Duodenal mucosa (tissue), 2 donors: ENCODE measurements at regions not wholly inside any gene's neighbourhood (a gene's known extent, or its start where the extent isn't known, plus 50 kb on each side); places are given as distances from the start of the nearest gene placed in this dataset.

Experiments
- H3K27ac ChIP-seq: one replicate; pipeline ENCODE4 v1.7.0; 2013; ENCODE audit warnings: low read depth, low read length
- H3K27me3 ChIP-seq, 2 donors: one replicate each; pipeline ENCODE4 v1.7.0; 2013; ENCODE audit warnings: low read length in 2 of 2, control low read depth in 1 of 2; ENCODE audit not compliant: insufficient read depth in 2 of 2, control insufficient read depth in 1 of 2
- H3K36me3 ChIP-seq, 2 donors: one replicate each; pipeline ENCODE4 v1.7.0; 2013; ENCODE audit warnings: low read length in 2 of 2, control low read depth in 1 of 2; ENCODE audit not compliant: insufficient read depth in 2 of 2, control insufficient read depth in 1 of 2
- H3K4me1 ChIP-seq, 2 donors: one replicate each; pipeline ENCODE4 v1.7.0; 2013; ENCODE audit warnings: low read length in 2 of 2, control low read depth in 1 of 2; ENCODE audit not compliant: insufficient read depth in 2 of 2, control insufficient read depth in 1 of 2
- H3K4me3 ChIP-seq, 2 donors: one replicate each; pipeline ENCODE4 v1.7.0; 2013; ENCODE audit warnings: low read length in 2 of 2, low read depth in 1 of 2
- H3K9ac ChIP-seq, 2 donors: one replicate each; pipeline ENCODE4 v1.7.0; 2013; ENCODE audit warnings: low read length in 2 of 2, low read depth in 1 of 2
- H3K9me3 ChIP-seq, 2 donors: one replicate each; pipeline ENCODE4 v1.7.0; 2013; ENCODE audit warnings: low read length in 2 of 2, control low read depth in 1 of 2; ENCODE audit not compliant: control insufficient read depth in 1 of 2

- Histone ChIP-seq H3K9me3 (no peaks in the 10 kb centered on the region), H3K4me1 (peaks cover 0 to 6% of the 10 kb centered on the region in 2 donors), H3K27ac (no peak overlapping the region), H3K9ac (no peak overlapping the region), H3K36me3 (no peaks in the 10 kb centered on the region), H3K27me3 (no peaks in the 10 kb centered on the region), H3K4me3 (no peak overlapping the region)
These were observed 64.0 kb upstream of the SPATA31C2 start for GRCh38 chr9:88202321-88202720.

- H3K27me3 ChIP-seq = no peaks in the 10 kb centered on the region
- H3K4me1 ChIP-seq = peaks cover 6 to 13% of the 10 kb centered on the region in 2 donors
- no peak overlapping the region for H3K9ac ChIP-seq
- H3K27ac ChIP-seq = peak overlapping the region; percentile 16
- peak overlapping the region in 1 of 2 donors; percentile 67 for H3K4me3 ChIP-seq
- no peaks in the 10 kb centered on the region for H3K9me3 ChIP-seq
- H3K36me3 ChIP-seq = no peaks in the 10 kb centered on the region
These were observed 60.1 kb upstream of the SPATA31C2 start for GRCh38 chr9:88198341-88198807.

GRCh38 chr9:88197781-88198340, 59.6 kb upstream of the SPATA31C2 start:
- Histone ChIP-seq H3K9ac (no peak overlapping the region), H3K4me3 (peak overlapping the region in 1 of 2 donors; percentile 67), H3K27ac (no peak overlapping the region), H3K4me1 (peaks cover 6 to 13% of the 10 kb centered on the region in 2 donors), H3K27me3 (no peaks in the 10 kb centered on the region), H3K9me3 (no peaks in the 10 kb centered on the region), H3K36me3 (no peaks in the 10 kb centered on the region)

- H3K27ac ChIP-seq = no peak overlapping the region
These were observed 58.7 kb upstream of the SPATA31C2 start for GRCh38 chr9:88197016-88197415.

GRCh38 chr9:88196142-88196790, 58.0 kb upstream of the SPATA31C2 start:
- Histone ChIP-seq H3K27ac (no peak overlapping the region), H3K36me3 (no peaks in the 10 kb centered on the region), H3K27me3 (no peaks in the 10 kb centered on the region), H3K9me3 (no peaks in the 10 kb centered on the region), H3K9ac (no peak overlapping the region), H3K4me3 (no peak overlapping the region), H3K4me1 (peaks cover 6 to 13% of the 10 kb centered on the region in 2 donors)

More at GRCh38 chr9:88197016-88197415, 58.7 kb upstream of the SPATA31C2 start:
- Histone ChIP-seq H3K9me3 (no peaks in the 10 kb centered on the region), H3K36me3 (no peaks in the 10 kb centered on the region), H3K27me3 (no peaks in the 10 kb centered on the region), H3K4me1 (peaks cover 6 to 13% of the 10 kb centered on the region in 2 donors), H3K9ac (no peak overlapping the region), H3K4me3 (no peak overlapping the region)

- no peak overlapping the region for H3K27ac ChIP-seq
- peaks cover 6 to 13% of the 10 kb centered on the region in 2 donors for H3K4me1 ChIP-seq
- no peaks in the 10 kb centered on the region for H3K36me3 ChIP-seq
- H3K9me3 ChIP-seq = no peaks in the 10 kb centered on the region
- H3K9ac ChIP-seq = no peak overlapping the region
- H3K4me3 ChIP-seq = no peak overlapping the region
- no peaks in the 10 kb centered on the region for H3K27me3 ChIP-seq
These were observed 55.5 kb upstream of the SPATA31C2 start for GRCh38 chr9:88193766-88194165.

- Histone ChIP-seq H3K27ac (no peak overlapping the region), H3K9ac (no peak overlapping the region)
These were observed 53.2 kb upstream of the SPATA31C2 start for GRCh38 chr9:88191456-88191855.

GRCh38 chr9:88189371-88189770, 51.1 kb upstream of the SPATA31C2 start:
- Histone ChIP-seq H3K9me3 (no peaks in the 10 kb centered on the region), H3K4me3 (no peak overlapping the region), H3K27me3 (no peaks in the 10 kb centered on the region), H3K9ac (no peak overlapping the region), H3K27ac (no peak overlapping the region), H3K36me3 (no peaks in the 10 kb centered on the region), H3K4me1 (peaks cover 0 to 6% of the 10 kb centered on the region in 2 donors)

More at GRCh38 chr9:88191456-88191855, 53.2 kb upstream of the SPATA31C2 start:
- H3K9me3 ChIP-seq = no peaks in the 10 kb centered on the region
- H3K27me3 ChIP-seq = no peaks in the 10 kb centered on the region
- no peaks in the 10 kb centered on the region for H3K36me3 ChIP-seq
- H3K4me3 ChIP-seq = no peak overlapping the region
- peaks cover 3 to 6% of the 10 kb centered on the region in 2 donors for H3K4me1 ChIP-seq
